ENCODE measurements at regions not wholly inside any gene's neighbourhood (a gene's known extent, or its start where the extent isn't known, plus 50 kb on each side); places are given as distances from the start of the nearest gene placed in this dataset.
"Not testable (repeated sequence)": the region's sequence is repeated elsewhere in the genome, so short reads cannot be mapped to it uniquely, and the experiment has no call there.

GRCh38 chr7:53087274-53087673 lies 51.8 kb downstream of the POM121L12 start:
- DNase-seq = no peak

GRCh38 chr7:53094191-53094590 lies 58.8 kb downstream of the POM121L12 start:
- no peak for DNase-seq

GRCh38 chr7:53094827-53095226 lies 59.4 kb downstream of the POM121L12 start:
- DNase-seq = no peak

GRCh38 chr7:53095731-53096501 lies 60.5 kb downstream of the POM121L12 start:
- no peak for DNase-seq

GRCh38 chr7:53100091-53100490 lies 64.7 kb downstream of the POM121L12 start:
- no peak for DNase-seq

GRCh38 chr7:53101026-53101425 lies 65.6 kb downstream of the POM121L12 start:
- no peak for DNase-seq

- DNase-seq = no peak
Measured at GRCh38 chr7:53110425-53110824, 75.0 kb downstream of the POM121L12 start.

GRCh38 chr7:53111031-53111430 lies 75.6 kb downstream of the POM121L12 start:
- DNase-seq = peak; percentile 55

- DNase-seq = no peak
Measured at GRCh38 chr7:53113424-53113823, 78.0 kb downstream of the POM121L12 start.

GRCh38 chr7:53119514-53119941 lies 84.1 kb downstream of the POM121L12 start:
- no peak for DNase-seq

GRCh38 chr7:53121374-53121773 lies 85.9 kb downstream of the POM121L12 start:
- no peak for DNase-seq

- DNase-seq = no peak
Measured at GRCh38 chr7:53131697-53132096, 96.3 kb downstream of the POM121L12 start.

- no peak for DNase-seq
Measured at GRCh38 chr7:53151496-53151895, 116.1 kb downstream of the POM121L12 start.

- DNase-seq = not testable (repeated sequence)
Measured at GRCh38 chr7:53187184-53187583, 151.8 kb downstream of the POM121L12 start.

- DNase-seq = no peak
Measured at GRCh38 chr7:53191191-53191695, 155.8 kb downstream of the POM121L12 start.

- no peak for DNase-seq
Measured at GRCh38 chr7:53191836-53192443, 156.5 kb downstream of the POM121L12 start.

- no peak for DNase-seq
Measured at GRCh38 chr7:53205006-53205405, 169.6 kb downstream of the POM121L12 start.

GRCh38 chr7:53209129-53209528 lies 173.7 kb downstream of the POM121L12 start:
- DNase-seq = no peak

GRCh38 chr7:53214463-53214862 lies 179.0 kb downstream of the POM121L12 start:
- DNase-seq = no peak

- DNase-seq = peak; percentile 24
Measured at GRCh38 chr7:53218730-53219504, 183.5 kb downstream of the POM121L12 start.

- no peak for DNase-seq
Measured at GRCh38 chr7:53229202-53229601, 193.8 kb downstream of the POM121L12 start.

- DNase-seq = no peak
Measured at GRCh38 chr7:53237344-53237913, 202.0 kb downstream of the POM121L12 start.

- DNase-seq = no peak
Measured at GRCh38 chr7:53238021-53238605, 202.7 kb downstream of the POM121L12 start.
